GM21717 (cell line): ENCODE measurements at regions not wholly inside any gene's neighbourhood (a gene's known extent, or its start where the extent isn't known, plus 50 kb on each side); places are given as distances from the start of the nearest gene placed in this dataset.

Source experiments
- ATAC-seq: cut with Tn5 transposase; IDR thresholded peaks from one replicate; pipeline ENCODE4 v1.9.1; 2021; ENCODE audit warnings: mild to moderate bottlenecking, moderate library complexity; ENCODE audit not compliant: unreplicated experiment

DNA sequence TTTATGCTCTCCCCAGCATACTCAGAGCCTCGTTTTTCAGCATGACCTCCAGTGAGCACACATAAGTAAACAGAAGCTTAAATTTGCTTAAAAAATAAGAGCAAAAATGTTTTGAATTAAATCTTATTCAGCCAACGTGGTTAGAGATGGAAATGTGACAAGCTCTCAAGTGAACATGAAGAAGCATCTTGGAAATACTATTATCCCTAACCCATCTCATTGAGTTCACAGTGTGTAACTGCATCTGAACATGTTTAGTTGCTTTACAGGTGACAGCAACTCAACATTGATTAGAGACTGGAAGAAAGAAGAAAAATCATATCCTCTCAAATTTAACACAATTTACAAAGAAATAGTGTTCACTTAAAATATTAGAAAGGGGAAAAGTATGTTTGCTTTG, 1785.1 kb downstream of the MAT2B start:
- no peak for ATAC-seq

DNA sequence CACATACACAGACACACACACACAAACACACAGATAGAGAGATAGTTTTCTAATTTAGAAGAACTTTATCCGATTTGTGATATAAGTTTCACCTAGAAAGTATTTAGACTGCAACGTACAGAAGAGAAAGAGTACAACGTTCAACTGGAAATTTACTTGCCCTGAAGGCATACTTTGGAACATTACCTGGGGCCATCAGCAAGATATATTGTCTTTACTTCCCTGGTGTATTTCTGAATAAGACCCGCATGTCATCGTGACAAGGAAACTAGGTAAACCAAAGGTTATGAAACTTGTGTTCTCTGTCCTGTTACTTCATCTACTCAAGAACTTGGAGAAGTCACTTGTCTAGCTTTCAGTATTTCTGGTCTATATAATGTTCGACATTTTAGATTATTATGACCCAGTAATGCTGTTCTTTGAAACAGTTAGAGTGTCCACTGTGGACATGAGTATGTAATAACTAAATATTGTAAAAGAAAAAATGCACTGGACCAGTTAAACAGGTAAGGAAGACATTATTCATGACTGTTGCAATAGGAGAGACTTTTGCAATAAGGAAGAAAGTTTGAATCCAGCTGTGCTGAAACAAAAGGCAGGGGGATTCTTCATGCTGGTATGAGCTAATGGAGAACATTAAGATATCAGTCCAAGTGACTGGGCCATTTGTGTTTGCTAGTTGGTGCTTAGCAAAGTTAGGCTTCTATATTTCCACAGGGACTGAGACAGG, 1791.1 kb downstream of the MAT2B start:
- ATAC-seq, result no peak

DNA sequence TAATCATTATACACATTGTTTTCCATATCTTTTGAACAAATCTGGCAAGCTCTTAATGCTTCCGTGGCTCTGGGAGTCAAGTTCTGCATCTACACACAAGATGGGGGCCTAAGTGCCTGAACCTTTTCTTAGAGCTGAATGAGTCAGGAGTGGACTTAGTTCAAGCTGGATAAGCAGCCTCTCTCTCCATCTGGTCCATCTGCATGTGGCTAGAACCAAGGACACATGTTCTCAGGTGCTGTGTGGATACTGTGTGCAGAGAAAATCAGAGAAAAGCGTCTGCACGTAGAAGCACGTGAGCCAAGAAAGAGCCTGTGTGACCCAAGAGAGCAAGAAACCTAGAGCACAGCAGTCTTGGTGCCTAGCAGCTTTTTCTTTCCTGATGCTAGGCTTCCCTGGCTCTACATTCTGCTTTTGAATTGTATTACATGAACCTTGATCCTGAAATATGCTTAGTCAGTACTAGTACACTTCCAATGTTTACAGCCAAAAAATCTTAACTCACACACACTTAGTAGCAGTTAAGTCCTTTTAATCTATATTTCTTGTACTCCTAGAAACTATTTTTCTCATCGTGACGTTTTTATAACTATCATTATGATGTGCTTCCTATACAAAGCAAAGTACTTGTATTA, 1798.9 kb downstream of the MAT2B start:
- no peak for ATAC-seq

DNA sequence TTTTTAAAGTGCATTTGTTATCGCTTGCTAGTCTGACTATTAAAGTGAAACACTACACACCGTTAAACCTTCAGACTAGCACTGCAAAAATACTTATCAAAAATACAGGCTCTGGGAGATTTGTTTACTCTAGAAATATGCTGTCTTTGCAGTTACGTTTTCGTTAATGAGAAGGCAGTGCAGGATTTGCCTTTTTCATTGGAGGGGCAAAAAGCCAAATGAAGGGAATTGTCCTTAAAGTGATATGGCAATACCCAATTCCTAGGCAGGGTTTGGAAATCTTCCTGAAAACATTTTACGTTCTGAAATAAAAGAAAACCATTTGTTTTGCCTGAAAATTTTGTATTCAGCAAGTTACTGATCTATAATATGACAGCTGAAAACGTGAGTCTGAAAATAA, 1800.2 kb downstream of the MAT2B start:
- ATAC-seq, result no peak

DNA sequence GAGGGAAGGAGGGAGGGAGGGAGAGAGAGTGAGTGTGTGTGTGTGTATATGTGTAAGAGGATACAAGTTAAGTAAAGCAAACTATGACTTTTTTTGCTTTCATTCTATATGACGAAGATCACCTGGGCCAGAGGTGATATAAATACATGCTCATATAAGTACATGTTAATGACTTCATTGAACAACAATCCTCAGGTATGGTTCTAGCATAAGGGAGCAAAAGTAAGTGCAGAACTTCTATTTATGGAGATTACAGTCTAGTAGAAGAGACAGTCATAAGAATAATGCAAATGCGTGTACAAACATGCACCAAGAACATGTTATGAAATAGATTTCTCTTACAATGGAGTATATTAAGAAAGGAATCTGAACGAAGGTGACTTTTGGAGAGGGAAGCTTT, 1804.0 kb downstream of the MAT2B start:
- ATAC-seq, result no peak

DNA sequence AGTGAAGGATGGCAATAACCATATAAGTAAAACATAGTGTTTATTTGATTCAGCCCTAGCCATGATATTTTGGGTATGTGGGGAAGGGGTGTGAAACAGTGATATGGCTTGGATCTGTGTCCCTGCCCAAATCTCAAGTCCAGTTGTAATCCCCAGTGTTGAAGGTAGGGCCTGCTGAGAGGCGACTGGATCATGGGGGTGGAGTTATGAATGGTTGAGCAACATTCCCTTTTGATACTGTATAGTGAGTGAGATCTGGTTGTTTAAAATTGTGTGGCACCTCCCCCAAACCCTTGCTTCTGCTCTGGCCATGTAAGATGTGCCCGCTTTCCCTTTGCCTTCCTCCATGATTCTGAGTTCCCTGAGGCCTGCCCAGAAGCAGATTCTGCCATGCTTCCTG, 1804.6 kb downstream of the MAT2B start:
- ATAC-seq, result no peak

DNA sequence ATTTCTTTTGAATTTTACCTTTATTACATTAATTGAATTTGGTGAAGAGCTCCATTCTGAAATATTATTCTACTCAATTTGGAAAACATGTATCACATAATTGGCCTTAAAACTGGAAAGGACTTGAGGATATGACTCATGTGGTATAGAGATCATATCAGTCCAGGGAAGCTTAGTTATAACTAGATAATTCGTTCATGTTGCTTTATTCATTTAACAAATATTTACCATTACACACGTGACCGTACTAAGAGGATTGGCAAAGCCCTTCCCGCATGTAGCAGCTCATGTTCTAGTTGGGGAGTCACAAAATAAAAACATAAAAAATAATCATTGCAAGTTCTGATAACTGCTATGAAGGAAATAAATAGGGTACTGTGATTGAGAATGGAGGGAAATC, 1816.5 kb downstream of the MAT2B start:
- no peak for ATAC-seq

DNA sequence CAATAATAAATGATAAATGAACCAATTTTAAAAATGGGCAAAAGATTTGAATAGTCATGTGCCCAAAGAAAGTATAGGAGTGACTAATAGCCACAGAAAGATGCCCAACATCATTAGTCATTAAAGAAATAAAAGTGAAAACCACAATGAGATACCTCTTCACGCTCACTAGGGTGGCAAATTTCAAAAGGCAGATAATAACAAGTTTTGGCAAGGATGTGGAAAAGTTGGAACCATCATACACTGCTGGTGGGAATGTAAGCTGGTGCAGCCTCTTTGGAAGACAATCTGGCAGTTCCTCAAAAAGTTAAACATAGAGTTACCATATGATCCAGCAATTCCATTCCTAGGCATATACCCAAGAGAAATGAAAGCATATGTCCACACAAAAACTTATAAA, 1819.8 kb downstream of the MAT2B start:
- ATAC-seq, result no peak

DNA sequence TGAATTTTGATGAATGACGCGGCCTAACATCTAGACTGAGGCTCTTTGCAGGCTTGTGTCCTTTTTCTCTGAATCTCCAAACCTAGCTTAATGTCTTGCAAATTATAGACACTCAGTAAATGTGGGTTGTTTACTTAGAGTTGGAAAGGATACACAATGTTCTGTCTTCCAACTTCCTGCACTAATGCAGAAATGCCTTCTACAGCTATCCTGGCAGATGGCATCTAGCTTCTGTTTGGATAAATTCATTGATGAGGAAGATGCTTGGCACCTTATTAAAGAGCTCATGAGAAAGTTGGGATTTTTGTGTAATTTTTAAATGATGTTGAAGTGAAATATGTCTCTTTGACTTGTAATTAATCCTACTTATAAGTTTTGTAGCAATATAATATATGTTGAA, 1822.2 kb downstream of the MAT2B start:
- no peak for ATAC-seq

DNA sequence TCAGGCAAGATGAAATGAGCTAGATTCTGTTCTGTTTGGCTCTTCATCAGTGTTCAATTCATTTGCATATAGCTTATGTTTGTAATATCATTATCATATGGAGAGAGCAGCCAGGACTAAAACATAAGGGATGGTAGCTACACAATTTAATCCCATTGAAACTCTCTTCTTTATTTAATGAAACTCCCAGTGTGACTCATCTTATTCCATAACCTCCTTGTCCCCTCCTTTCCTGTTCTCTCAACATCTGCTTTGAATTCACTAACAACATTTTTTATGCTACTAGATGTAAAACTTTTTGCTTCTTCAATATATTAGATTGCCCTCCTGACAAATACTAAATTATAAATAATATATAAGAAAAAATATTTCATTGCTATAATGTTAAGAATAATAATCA, 1823.4 kb downstream of the MAT2B start:
- no peak for ATAC-seq

DNA sequence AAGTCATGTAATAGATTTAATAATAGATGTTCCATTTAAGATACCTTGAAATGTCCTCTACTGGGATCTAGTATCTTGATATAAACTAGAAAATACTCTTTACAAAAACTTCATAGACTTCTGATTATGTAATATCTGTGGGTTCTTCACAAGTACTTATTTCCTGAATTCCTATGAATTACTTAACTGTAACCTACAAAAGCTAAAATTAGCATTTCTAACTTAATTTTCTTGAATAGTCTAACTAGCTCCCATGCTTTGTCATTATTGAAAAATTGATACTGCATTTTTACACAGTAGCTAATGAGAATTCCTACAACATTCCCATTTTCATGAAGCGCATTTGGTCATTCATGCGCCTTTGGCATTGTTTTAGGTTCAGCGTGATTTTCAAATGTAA, 1828.2 kb downstream of the MAT2B start:
- ATAC-seq, result no peak

DNA sequence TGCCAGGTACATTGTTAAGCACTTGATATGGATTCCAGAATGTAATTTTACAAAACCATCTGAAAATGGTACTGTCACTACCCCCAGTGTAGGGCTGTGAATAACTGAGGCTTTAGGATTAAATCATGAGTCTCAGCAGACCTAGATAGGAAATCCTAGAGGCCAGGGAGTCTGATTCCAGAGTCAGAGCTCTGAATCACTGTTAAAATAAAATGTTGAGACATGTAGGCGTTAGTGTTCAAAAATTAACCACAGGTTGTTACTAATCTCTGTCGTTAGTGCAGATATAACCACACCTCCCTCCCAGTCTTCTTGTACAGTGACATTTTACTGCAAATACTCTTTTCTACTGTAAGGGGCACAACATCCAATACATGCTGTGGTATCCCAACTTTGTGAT, 1828.8 kb downstream of the MAT2B start:
- ATAC-seq, result no peak

DNA sequence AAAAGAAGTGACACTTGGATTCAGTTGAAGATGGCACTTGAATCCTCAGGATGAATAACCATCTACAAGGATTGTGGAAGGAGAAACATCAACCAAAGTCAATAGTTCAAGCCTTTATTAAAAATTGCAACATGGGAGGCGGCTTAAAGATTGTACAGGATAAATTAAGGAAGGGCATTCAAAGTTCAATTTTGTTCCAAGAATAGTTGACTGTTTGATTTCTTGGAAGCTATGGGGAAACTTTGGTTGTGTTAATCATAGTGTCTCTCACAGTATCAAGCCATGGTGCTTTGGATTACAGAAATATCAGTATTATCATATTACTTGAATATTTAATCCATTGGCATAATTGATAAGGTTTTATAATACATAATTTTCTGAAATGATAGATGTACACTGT, 1844.3 kb downstream of the MAT2B start:
- no peak for ATAC-seq

DNA sequence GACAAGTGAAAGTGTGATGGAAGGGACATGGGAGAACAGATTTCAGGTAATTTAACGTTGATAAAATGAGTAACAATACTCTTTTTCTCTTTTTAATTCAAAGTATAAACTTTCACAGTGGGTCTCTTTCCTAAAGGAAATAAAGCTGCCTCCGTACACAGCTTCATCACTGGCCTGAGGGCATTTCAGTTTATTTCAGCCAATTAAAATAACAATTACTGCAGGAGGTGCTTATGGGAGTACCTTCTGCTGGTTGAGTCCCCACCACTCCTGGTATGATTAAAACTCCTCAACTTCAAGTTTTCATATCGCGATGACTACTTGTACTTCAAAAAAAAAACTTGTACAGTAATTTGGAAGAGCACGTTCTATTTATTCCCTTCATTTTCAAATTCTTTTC, 1845.9 kb downstream of the MAT2B start:
- ATAC-seq, result no peak

DNA sequence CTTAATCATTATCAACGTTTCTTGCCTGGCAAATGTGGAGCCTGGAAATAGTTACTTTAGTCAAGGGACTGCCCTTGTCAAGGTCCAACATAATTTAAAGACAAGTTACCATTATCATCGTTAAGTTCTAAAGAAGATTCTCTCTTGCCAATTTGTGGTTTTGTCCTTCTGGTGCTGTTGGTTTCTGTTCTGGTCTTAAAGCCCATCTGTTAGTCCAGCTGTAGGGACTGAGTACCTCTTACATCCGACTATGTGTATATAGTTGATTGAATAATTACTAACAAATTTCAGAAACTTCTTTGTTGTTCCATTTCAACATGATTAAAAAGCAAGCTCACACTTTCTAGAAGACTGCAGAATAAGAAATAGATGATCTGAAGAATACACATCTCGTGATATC, 1854.9 kb downstream of the MAT2B start:
- ATAC-seq, result no peak

DNA sequence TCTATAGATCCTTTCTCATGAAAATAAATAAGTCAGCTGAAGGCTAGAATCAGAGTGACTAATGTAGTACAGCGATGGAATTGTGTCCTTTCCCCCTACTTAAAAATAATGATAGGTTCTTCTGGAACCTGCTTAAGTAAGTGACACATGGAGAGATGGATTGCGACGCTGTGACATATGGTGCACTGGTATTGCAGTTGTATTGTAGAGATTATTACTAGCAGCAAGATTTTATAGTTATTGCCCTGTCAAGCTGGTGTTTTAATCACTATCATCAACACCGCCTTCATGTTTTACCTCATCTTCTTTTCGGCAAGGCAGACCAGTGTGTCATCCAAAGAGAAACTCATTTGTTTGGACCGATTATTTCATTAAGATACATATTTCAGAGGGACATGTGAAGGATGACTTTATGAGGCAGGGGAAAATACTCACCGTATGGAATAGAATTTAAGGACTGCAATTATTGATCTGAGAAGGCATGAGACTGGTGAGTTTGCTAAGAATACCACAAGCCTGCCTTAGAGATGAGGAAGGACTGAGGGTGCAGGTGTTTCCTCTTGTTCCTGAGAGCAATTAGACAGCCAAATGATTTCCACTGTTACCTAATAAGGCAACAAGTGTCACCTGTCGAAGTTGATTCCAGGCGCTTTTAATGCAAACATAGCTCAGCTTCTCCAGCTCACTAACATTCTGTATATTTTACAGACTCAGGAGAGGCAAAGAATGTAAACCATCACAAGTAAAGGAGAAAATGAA, 1855.5 kb downstream of the MAT2B start:
- ATAC-seq, result no peak

DNA sequence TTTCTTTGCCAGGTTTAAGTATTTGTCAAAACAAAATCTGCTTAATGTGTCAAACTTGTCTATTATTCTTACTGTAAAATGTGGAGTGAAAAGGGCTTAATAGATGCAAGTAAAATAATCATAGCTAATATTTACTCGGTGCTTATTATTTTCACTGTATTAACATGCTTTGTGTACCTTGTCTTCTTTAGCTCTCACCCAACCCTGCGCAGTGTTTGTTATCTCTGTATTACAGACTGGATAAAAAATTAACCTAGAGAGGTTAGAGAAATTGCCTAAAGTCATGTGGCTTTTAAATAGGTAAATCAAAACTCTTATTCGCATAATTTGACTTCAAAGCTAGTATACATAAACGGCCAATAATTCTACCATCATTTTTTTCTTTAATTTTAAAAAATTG, 1864.8 kb downstream of the MAT2B start:
- ATAC-seq, result no peak

DNA sequence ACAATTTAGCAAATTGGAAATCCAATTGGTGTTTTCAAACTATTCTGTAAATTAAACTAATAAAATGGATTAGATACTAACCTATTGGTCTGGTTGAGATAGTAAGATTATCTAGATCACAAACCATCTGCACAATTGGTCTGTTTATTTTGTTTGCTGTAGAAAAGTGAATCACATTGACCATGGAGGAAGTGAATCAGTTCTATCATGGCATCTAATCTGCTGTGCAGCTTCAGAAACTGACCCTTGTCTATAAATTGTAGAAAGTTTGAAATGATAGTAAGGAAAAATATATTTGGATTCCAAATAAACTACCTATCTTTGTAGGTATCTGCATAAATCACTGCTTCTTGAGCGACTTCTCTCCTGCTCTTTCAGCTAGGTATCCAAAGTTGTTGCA, 1865.4 kb downstream of the MAT2B start:
- ATAC-seq, result no peak

DNA sequence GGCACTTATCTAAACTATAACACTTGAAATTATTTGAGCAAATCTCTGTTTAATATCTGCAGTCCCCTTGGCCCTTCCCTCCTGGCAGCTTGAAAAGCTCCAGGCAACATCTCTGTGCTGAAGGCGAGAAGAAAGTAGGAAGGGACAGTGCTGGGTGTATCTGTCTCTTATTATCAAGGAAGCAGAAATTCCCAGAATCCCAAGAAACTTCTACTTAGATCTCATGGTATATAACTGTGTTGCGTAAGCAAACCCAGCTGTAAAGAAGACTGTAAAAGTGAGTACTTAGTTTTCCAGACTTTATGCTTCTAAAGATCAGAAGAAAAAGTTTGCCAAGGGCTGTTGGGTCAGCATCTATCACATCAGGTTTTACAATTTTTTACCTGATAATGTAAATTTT, 1869.8 kb downstream of the MAT2B start:
- ATAC-seq, result no peak

DNA sequence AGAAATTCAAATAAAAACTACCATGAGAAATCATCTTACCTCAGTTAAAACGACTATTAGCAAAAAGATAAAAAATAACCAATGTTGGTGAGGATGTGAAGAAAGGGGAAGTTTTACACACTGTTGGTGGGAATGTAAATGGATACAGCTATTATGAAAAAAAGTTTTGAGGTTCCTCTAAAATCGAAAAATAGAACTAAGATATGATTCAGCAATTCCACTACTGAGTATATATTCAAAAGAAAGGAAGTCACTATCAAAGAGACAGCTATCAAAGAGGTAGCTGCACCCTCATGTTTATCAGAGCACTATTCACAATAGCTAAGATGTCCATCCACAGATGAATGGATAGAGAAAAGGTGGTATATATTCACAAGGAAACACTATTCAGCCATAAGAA, 1888.4 kb downstream of the MAT2B start:
- ATAC-seq, result no peak

DNA sequence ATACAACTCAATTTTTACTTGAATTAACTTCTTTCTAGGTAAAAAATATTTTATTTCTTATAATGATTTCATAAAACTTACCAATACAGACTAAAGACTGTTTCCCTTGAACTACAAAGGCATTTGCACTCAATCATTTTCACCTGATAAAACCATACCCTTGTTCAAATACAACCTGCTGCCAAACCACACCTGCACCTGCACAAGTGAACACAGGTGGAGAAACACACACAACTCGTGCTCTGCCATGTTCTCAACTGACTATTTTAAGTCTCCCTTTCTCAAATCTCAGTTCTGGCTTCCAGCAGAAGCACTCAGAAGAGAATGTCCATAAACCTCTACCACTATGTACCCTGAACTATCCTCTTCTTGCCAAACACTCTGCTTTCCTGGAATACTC, 1892.1 kb downstream of the MAT2B start:
- ATAC-seq, result no peak

DNA sequence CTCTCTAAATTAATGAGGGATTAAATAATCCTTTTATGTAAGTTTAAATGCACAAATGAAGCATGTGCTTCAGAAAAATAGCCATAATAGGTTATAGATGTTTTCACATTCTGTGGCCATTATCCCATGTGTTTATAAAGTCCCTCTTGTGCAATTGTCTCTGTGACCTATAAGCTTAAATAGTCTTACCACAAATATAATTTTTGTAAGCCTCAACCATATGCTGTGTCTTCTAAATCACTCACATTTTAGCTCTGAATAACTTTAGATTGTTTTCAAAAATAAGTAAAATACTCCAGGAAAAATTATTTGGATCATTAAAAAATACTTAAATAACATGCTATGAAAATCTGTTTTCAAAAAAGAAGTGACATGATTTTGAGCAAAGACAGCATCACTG, 1894.7 kb downstream of the MAT2B start:
- no peak for ATAC-seq
